Transverse colon (tissue), 4 donors: ENCODE measurements at regions not wholly inside any gene's neighbourhood (a gene's known extent, or its start where the extent isn't known, plus 50 kb on each side); places are given as distances from the start of the nearest gene placed in this dataset.

Source experiments
- DNase-seq: peaks from one replicate; pipeline ENCODE4 v3.0.0-alpha.2; 2019
- H3K27ac ChIP-seq, 4 donors: fragments of 200-600 bp; sonication (generic); 2 replicates each; pipeline ENCODE4 v1.5.1; 2016 to 2018; ENCODE audit warnings: inconsistent platforms in 4 of 4
- H3K27me3 ChIP-seq: fragments of 200-600 bp; sonication (generic); 2 replicates; pipeline ENCODE4 v1.5.1; 2017; ENCODE audit warnings: inconsistent platforms
- H3K36me3 ChIP-seq, 4 donors: fragments of 200-600 bp; sonication (generic); 2 replicates each; pipeline ENCODE4 v1.5.1; 2017 to 2019; ENCODE audit warnings: inconsistent platforms in 4 of 4
- H3K4me1 ChIP-seq, 4 donors: fragments of 200-600 bp; sonication (generic); 2 replicates each; pipeline ENCODE4 v1.5.1; 2017 to 2020; ENCODE audit warnings: inconsistent platforms in 4 of 4
- H3K4me3 ChIP-seq, 4 donors: fragments of 200-600 bp; sonication (generic); 1 replicate in 1 of 4; 2 replicates in 3 of 4; pipeline versions ENCODE4 v1.5.1 to v1.6.1; 2017 to 2019; ENCODE audit warnings: inconsistent platforms in 4 of 4
- H3K9me3 ChIP-seq, 2 donors: fragments of 200-600 bp; sonication (generic); 2 replicates each; pipeline ENCODE4 v1.5.1; 2017 to 2019; ENCODE audit warnings: inconsistent platforms in 2 of 2
- CTCF ChIP-seq, 5 experiments: fragments of 200-600 bp in 3 of 5; fragments of 450-650 bp in 2 of 5; sonication (generic) in 3 of 5; IDR thresholded peaks; 1 replicate in 2 of 5; 2 replicates in 3 of 5; pipeline ENCODE4 v1.5.1; 2016 to 2017; ENCODE audit warnings: antibody characterized with exemption in 5 of 5, inconsistent platforms in 3 of 5, mild to moderate bottlenecking in 2 of 5, moderate library complexity in 1 of 5
- EP300 ChIP-seq: sonication (generic); formaldehyde crosslinking; IDR thresholded peaks from one replicate; pipeline ENCODE4 v1.6.1; 2017; ENCODE audit warnings: antibody characterized with exemption, low read depth
- POLR2A ChIP-seq: fragments of 450-650 bp; IDR thresholded peaks from one replicate; pipeline ENCODE4 v1.6.1; 2016; ENCODE audit warnings: antibody characterized with exemption, mild to moderate bottlenecking, moderate library complexity
- POLR2AphosphoS5 ChIP-seq, 3 donors: sonication (generic); formaldehyde crosslinking; IDR thresholded peaks; one replicate each; pipeline ENCODE4 v1.6.1; 2016; ENCODE audit warnings: antibody characterized with exemption in 3 of 3
- WGBS, 2 donors: methylation state at CpG; one replicate each; pipeline ENCODE4 v1.1.5; 2018; ENCODE audit warnings: low coverage in 1 of 2; 5-methylcytosine and 5-hydroxymethylcytosine counted together
- in situ Hi-C, 4 donors: fragments of 200-750 bp; cut with MboI; loops; one replicate each; pipeline versions ENCODE4 v1.15.0 to v1.15.1; 2017; ENCODE audit warnings: low sequenced_read_pairs in 3 of 4, low pct_ligation_motif_present in 1 of 4, low pct_unique_long_range_greater_than_20kb in 1 of 4
- intact Hi-C: fragments of 100-400 bp; cut with DNase I; formaldehyde crosslinking; loops from one replicate; pipeline ENCODE4 v1.15.1; 2023; ENCODE audit warnings: low total_unique reads

- in situ Hi-C loops, result no loop called here
- no peaks in the 10 kb centered on the region for H3K4me1 ChIP-seq
Measured at GRCh38 chr10:131404886-131405285, 93.4 kb upstream of the TCERG1L start.

GRCh38 chr10:131406676-131407392, 95.3 kb upstream of the TCERG1L start:
- no peaks in the 10 kb centered on the region for H3K9me3 ChIP-seq
- TF ChIP-seq EP300 (no peak), CTCF (IDR thresholded peaks at IDR 0.05) (no peak), POLR2AphosphoS5 (IDR thresholded peaks at IDR 0.05) (no peak), POLR2A (no peak)
- no peaks in the 10 kb centered on the region for H3K4me1 ChIP-seq
- no peak for DNase-seq
- H3K27me3 ChIP-seq, result no peaks in the 10 kb centered on the region
- H3K27ac ChIP-seq, result no peak overlapping the region
- WGBS, 2 donors, result 78% methylated on average over 11 of the region's 17 CpGs; no CpG with 5 or more reads in 1 of the 2 donors
- H3K36me3 ChIP-seq, result no peaks in the 10 kb centered on the region
- in situ Hi-C loops, result no loop called here
- intact Hi-C loops, result no loop called here
- H3K4me3 ChIP-seq, result no peak overlapping the region

More at GRCh38 chr10:131404886-131405285, 93.4 kb upstream of the TCERG1L start:
- 69 to 83% methylated on average over 2 to 10 of the region's 10 CpGs for WGBS, 2 donors
- H3K4me3 ChIP-seq, result no peak overlapping the region
- no peak overlapping the region for H3K27ac ChIP-seq
- intact Hi-C loops, result no loop called here
- TF ChIP-seq POLR2A, result no peak
- no peak for TF ChIP-seq POLR2AphosphoS5 (IDR thresholded peaks at IDR 0.05)
- TF ChIP-seq CTCF (IDR thresholded peaks at IDR 0.05), result no peak
- TF ChIP-seq EP300, result no peak
- no peaks in the 10 kb centered on the region for H3K36me3 ChIP-seq
- no peak for DNase-seq
- H3K27me3 ChIP-seq, result no peaks in the 10 kb centered on the region
- no peaks in the 10 kb centered on the region for H3K9me3 ChIP-seq

- intact Hi-C loops, result no loop called here
- Histone ChIP-seq H3K27me3 (no peaks in the 10 kb centered on the region), H3K36me3 (no peaks in the 10 kb centered on the region), H3K4me3 (no peak overlapping the region), H3K27ac (no peak overlapping the region), H3K4me1 (no peaks in the 10 kb centered on the region), H3K9me3 (no peaks in the 10 kb centered on the region)
- in situ Hi-C loops, result no loop called here
- no peak for DNase-seq
- TF ChIP-seq POLR2AphosphoS5 (IDR thresholded peaks at IDR 0.05) (no peak), CTCF (IDR thresholded peaks at IDR 0.05) (no peak), POLR2A (no peak), EP300 (no peak)
- 78 to 82% methylated on average over 4 to 5 of the region's 5 CpGs for WGBS, 2 donors
Measured at GRCh38 chr10:131418681-131419080, 107.2 kb upstream of the TCERG1L start.

GRCh38 chr10:131419797-131420196, 108.3 kb upstream of the TCERG1L start:
- Histone ChIP-seq H3K9me3 (no peaks in the 10 kb centered on the region), H3K27ac (no peak overlapping the region), H3K36me3 (no peaks in the 10 kb centered on the region), H3K27me3 (no peaks in the 10 kb centered on the region), H3K4me1 (no peaks in the 10 kb centered on the region), H3K4me3 (no peak overlapping the region)
- in situ Hi-C loops, result no loop called here
- no peak for TF ChIP-seq CTCF (IDR thresholded peaks at IDR 0.05)
- no peak for TF ChIP-seq EP300
- TF ChIP-seq POLR2AphosphoS5 (IDR thresholded peaks at IDR 0.05), result no peak
- TF ChIP-seq POLR2A, result no peak
- WGBS, 2 donors, result 84 to 95% methylated on average over 16 to 22 of the region's 22 CpGs
- intact Hi-C loops, result no loop called here
- DNase-seq, result no peak
